CD4-positive, alpha-beta memory T cell (primary cell): ENCODE measurements at regions not wholly inside any gene's neighbourhood (a gene's known extent, or its start where the extent isn't known, plus 50 kb on each side); places are given as distances from the start of the nearest gene placed in this dataset.
"Not testable (repeated sequence)": the region's sequence is repeated elsewhere in the genome, so short reads cannot be mapped to it uniquely, and the experiment has no call there.

Source experiments
- CTCF ChIA-PET: fragments of 350-600 bp; sonication (Branson Sonifier 250); formaldehyde crosslinking; loops from one replicate; lab custom pipeline; 2021; ENCODE audit warnings: inconsistent platforms; ENCODE audit not compliant: partially characterized antibody; lab: Charles Lee
- POLR2A ChIA-PET: fragments of 350-600 bp; sonication (Branson Sonifier 250); formaldehyde crosslinking; loops from one replicate; lab custom pipeline; 2021; ENCODE audit not compliant: partially characterized antibody; lab: Charles Lee
- DNase-seq, 5 donors: peaks; one replicate each; pipeline versions ENCODE4 v3.0.0 to v3.0.0-alpha.2; 2020 to 2022; ENCODE audit warnings: mixed read lengths in 1 of 5
- H3K27ac ChIP-seq: one replicate; pipeline ENCODE4 v1.7.0; 2013; ENCODE audit warnings: low read depth, low read length
- H3K27me3 ChIP-seq: 2 replicates; pipeline ENCODE4 v1.7.0; 2013; ENCODE audit warnings: mild to moderate bottlenecking, low read length, moderate library complexity; ENCODE audit not compliant: insufficient read depth
- H3K36me3 ChIP-seq: 2 replicates; pipeline ENCODE4 v1.7.0; 2013; ENCODE audit warnings: mild to moderate bottlenecking, low read length, moderate library complexity; ENCODE audit not compliant: insufficient read depth
- H3K4me1 ChIP-seq: 2 replicates; pipeline ENCODE4 v1.7.0; 2013; ENCODE audit warnings: mild to moderate bottlenecking, low read length, moderate library complexity; ENCODE audit not compliant: insufficient read depth
- H3K4me3 ChIP-seq, 2 donors: one replicate each; pipeline ENCODE4 v1.7.0; 2013; ENCODE audit warnings: low read length in 2 of 2, mild to moderate bottlenecking in 1 of 2
- H3K9me3 ChIP-seq, 2 donors: one replicate each; pipeline ENCODE4 v1.7.0; 2013; ENCODE audit warnings: low read length in 2 of 2, control low read depth in 1 of 2; ENCODE audit not compliant: control insufficient read depth in 1 of 2
- H3K27ac Mint-ChIP-seq, 7 donors: one replicate each; pipeline ENCODE4 v1.8.0; 2020 to 2021; ENCODE audit warnings: mixed read lengths in 7 of 7, mild to moderate bottlenecking in 6 of 7, inconsistent platforms in 3 of 7, moderate library complexity in 3 of 7
- H3K27me3 Mint-ChIP-seq, 2 donors: one replicate each; pipeline ENCODE4 v1.8.0; 2020 to 2021; ENCODE audit warnings: mixed read lengths in 2 of 2
- H3K36me3 Mint-ChIP-seq, 2 donors: one replicate each; pipeline ENCODE4 v1.8.0; 2020 to 2021; ENCODE audit warnings: mixed read lengths in 2 of 2, inconsistent platforms in 1 of 2, mild to moderate bottlenecking in 1 of 2
- H3K4me1 Mint-ChIP-seq, 4 donors: one replicate each; pipeline ENCODE4 v1.8.0; 2020 to 2021; ENCODE audit warnings: mixed read lengths in 4 of 4, mild to moderate bottlenecking in 1 of 4
- H3K4me3 Mint-ChIP-seq, 8 donors: one replicate each; pipeline ENCODE4 v1.8.0; 2020 to 2021; ENCODE audit warnings: mixed read lengths in 8 of 8, mild to moderate bottlenecking in 7 of 8, moderate library complexity in 6 of 8, inconsistent platforms in 3 of 8
- H3K9me3 Mint-ChIP-seq, 8 donors: one replicate each; pipeline ENCODE4 v1.8.0; 2020 to 2021; ENCODE audit warnings: mixed read lengths in 8 of 8, mild to moderate bottlenecking in 5 of 8, inconsistent platforms in 3 of 8, moderate library complexity in 1 of 8
- intact Hi-C: fragments of 100-400 bp; cut with micrococcal nuclease; formaldehyde crosslinking; loops from one replicate; pipeline ENCODE4 v1.15.1; 2023

DNA sequence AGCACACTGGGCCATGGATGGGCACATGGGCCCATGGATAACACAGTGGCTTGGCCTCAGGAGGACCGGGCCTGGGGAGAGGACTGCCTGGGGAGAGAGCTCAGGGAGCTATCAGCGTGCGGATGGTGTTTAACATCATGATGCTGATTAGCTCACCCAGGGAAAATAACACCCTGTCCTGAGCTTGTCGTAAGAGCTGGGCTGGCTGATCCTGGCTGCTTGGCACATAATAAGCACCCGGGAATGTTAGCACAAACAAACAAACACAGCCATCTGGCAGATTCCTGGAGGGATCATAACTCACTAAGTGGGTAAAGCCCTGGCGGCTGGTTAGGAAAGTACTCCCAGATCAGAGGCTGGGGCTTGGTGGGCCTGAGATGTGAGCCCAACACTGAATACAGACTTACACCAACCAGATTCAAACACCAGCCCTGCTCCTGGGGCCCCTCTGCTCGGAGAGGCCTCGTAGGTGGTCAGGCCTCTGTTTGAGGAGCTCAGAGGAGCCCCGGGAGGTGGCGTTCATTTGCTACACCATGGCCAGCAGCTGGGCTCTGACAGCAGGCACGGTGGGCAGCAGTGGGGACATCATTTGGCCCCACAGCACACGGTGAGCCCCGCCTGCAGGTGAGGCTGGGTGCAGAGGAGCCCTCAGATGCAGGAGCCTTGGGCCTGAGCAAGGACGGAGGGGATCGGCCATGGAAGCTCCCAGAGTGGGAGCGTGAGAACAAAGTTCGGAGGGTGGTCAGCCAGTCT is 193.4 kb upstream of the HDAC4 start:
- DNase-seq: no peak
- no peak overlapping the region for H3K27ac Mint-ChIP-seq
- peaks cover 0 to 4% of the 10 kb centered on the region in 2 donors for H3K36me3 Mint-ChIP-seq
- no peak overlapping the region for H3K4me3 ChIP-seq
- no peaks in the 10 kb centered on the region for H3K4me1 ChIP-seq
- H3K9me3 Mint-ChIP-seq: peaks cover 0 to 4% (median 0%) of the 10 kb centered on the region in 8 donors
- no peaks in the 10 kb centered on the region for H3K36me3 ChIP-seq
- intact Hi-C loops: no loop called here
- H3K9me3 ChIP-seq: no peaks in the 10 kb centered on the region
- H3K27ac ChIP-seq: no peak overlapping the region
- ChIA-PET POLR2A (no interaction called here), CTCF (no interaction called here)
- no peak overlapping the region for H3K4me3 Mint-ChIP-seq
- peaks cover 0 to 5% (median 2%) of the 10 kb centered on the region in 4 donors for H3K4me1 Mint-ChIP-seq
- no peaks in the 10 kb centered on the region for H3K27me3 Mint-ChIP-seq
- H3K27me3 ChIP-seq: no peaks in the 10 kb centered on the region

GRCh38 chr2:239593455-239593854 is 192.6 kb upstream of the HDAC4 start:
- ChIA-PET CTCF (no interaction called here), POLR2A (no interaction called here)
- no peak overlapping the region for H3K4me3 ChIP-seq
- Mint-ChIP-seq H3K4me3 (no peak overlapping the region), H3K27me3 (no peaks in the 10 kb centered on the region), H3K27ac (no peak overlapping the region), H3K36me3 (peaks cover 0 to 4% of the 10 kb centered on the region in 2 donors), H3K9me3 (peaks cover 0 to 4% (median 0%) of the 10 kb centered on the region in 8 donors), H3K4me1 (peaks cover 0 to 3% (median under 1%) of the 10 kb centered on the region in 4 donors)
- no peaks in the 10 kb centered on the region for H3K27me3 ChIP-seq
- H3K9me3 ChIP-seq: no peaks in the 10 kb centered on the region
- H3K36me3 ChIP-seq: no peaks in the 10 kb centered on the region
- DNase-seq: no peak
- intact Hi-C loops: no loop called here
- no peak overlapping the region for H3K27ac ChIP-seq
- H3K4me1 ChIP-seq: no peaks in the 10 kb centered on the region

DNA sequence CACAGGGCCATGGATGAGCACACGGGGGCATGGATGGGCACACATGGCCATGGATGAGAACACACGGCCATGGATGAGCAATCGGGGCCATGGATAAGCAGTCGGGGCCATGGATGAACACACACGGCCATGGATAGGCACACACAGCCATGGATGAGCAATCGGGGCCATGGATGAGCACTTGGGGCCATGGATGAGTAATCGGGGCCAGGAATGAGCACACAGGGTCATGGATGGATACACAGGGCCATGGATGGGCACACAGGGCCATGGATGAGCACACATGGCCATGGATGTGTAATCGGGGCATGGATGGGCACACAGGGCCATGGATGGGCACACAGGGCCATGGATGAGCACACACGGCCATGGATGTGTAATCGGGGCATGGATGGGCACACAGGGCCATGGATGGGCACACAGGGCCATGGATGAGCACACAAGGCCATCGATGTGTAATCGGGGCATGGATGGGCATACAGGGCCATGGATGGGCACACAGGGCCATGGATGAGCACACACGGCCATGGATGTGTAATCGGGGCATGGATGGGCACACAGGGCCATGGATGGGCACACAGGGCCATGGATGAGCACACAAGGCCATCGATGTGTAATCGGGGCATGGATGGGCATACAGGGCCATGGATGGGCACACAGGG is 191.9 kb upstream of the HDAC4 start:
- H3K4me1 Mint-ChIP-seq, H3K27me3 ChIP-seq, H3K4me3 ChIP-seq, CTCF ChIA-PET, POLR2A ChIA-PET, H3K9me3 ChIP-seq, H3K36me3 ChIP-seq, DNase-seq, H3K4me1 ChIP-seq, H3K27me3 Mint-ChIP-seq, H3K27ac Mint-ChIP-seq, H3K4me3 Mint-ChIP-seq, H3K9me3 Mint-ChIP-seq, H3K27ac ChIP-seq, H3K36me3 Mint-ChIP-seq, intact Hi-C loops: not testable (repeated sequence)

- peaks cover 0 to 4% (median under 1%) of the 10 kb centered on the region in 4 donors for H3K4me1 Mint-ChIP-seq
- no peak overlapping the region for H3K4me3 Mint-ChIP-seq
- POLR2A ChIA-PET: no interaction called here
Measured at GRCh38 chr2:239590995-239591915, 190.4 kb upstream of the HDAC4 start.

GRCh38 chr2:239590276-239590675 is 189.5 kb upstream of the HDAC4 start:
- Mint-ChIP-seq H3K4me3 (no peak overlapping the region), H3K27me3 (no peaks in the 10 kb centered on the region)

More at GRCh38 chr2:239590995-239591915, 190.4 kb upstream of the HDAC4 start:
- Mint-ChIP-seq H3K27me3 (no peaks in the 10 kb centered on the region), H3K27ac (no peak overlapping the region), H3K9me3 (peaks cover 0 to 4% (median 0%) of the 10 kb centered on the region in 8 donors), H3K36me3 (peaks cover 0 to 4% of the 10 kb centered on the region in 2 donors)
- Histone ChIP-seq H3K4me1 (no peaks in the 10 kb centered on the region), H3K27ac (no peak overlapping the region), H3K9me3 (no peaks in the 10 kb centered on the region), H3K36me3 (no peaks in the 10 kb centered on the region), H3K4me3 (no peak overlapping the region), H3K27me3 (no peaks in the 10 kb centered on the region)
- no peak for DNase-seq
- CTCF ChIA-PET: no interaction called here
- intact Hi-C loops: no loop called here

GRCh38 chr2:239589833-239590232 is 189.0 kb upstream of the HDAC4 start:
- Mint-ChIP-seq H3K9me3 (peaks cover 0 to 4% (median 0%) of the 10 kb centered on the region in 8 donors), H3K36me3 (peaks cover 0 to 4% of the 10 kb centered on the region in 2 donors), H3K4me3 (no peak overlapping the region), H3K4me1 (peaks cover 0 to 4% (median under 1%) of the 10 kb centered on the region in 4 donors), H3K27ac (peak overlapping the region in 1 of 7 donors; percentile 66), H3K27me3 (no peaks in the 10 kb centered on the region)
- Histone ChIP-seq H3K4me1 (no peaks in the 10 kb centered on the region), H3K27me3 (no peaks in the 10 kb centered on the region), H3K27ac (no peak overlapping the region), H3K9me3 (no peaks in the 10 kb centered on the region), H3K36me3 (no peaks in the 10 kb centered on the region), H3K4me3 (no peak overlapping the region)
- DNase-seq: no peak
- intact Hi-C loops: no loop called here
- ChIA-PET POLR2A (no interaction called here), CTCF (no interaction called here)

More at GRCh38 chr2:239590276-239590675, 189.5 kb upstream of the HDAC4 start:
- Histone ChIP-seq H3K9me3 (no peaks in the 10 kb centered on the region), H3K27me3 (no peaks in the 10 kb centered on the region), H3K4me3 (no peak overlapping the region), H3K4me1 (no peaks in the 10 kb centered on the region), H3K27ac (no peak overlapping the region), H3K36me3 (no peaks in the 10 kb centered on the region)
- Mint-ChIP-seq H3K4me1 (peaks cover 0 to 4% (median under 1%) of the 10 kb centered on the region in 4 donors), H3K27ac (no peak overlapping the region), H3K36me3 (peaks cover 0 to 4% of the 10 kb centered on the region in 2 donors), H3K9me3 (peaks cover 0 to 4% (median 0%) of the 10 kb centered on the region in 8 donors)
- no peak for DNase-seq
- intact Hi-C loops: no loop called here
- ChIA-PET CTCF (no interaction called here), POLR2A (no interaction called here)
